HT1080 (cell line): ENCODE measurements at regions not wholly inside any gene's neighbourhood (a gene's known extent, or its start where the extent isn't known, plus 50 kb on each side); places are given as distances from the start of the nearest gene placed in this dataset.
A peak's percentile ranks its signal among the peaks of the same experiment; 100 is the strongest.
"Not testable (repeated sequence)": the region's sequence is repeated elsewhere in the genome, so short reads cannot be mapped to it uniquely, and the experiment has no call there.

Experiments used
- DNase-seq: peaks from one replicate; pipeline ENCODE4 v3.0.0-alpha.2; 2015; ENCODE audit warnings: low read depth

DNA sequence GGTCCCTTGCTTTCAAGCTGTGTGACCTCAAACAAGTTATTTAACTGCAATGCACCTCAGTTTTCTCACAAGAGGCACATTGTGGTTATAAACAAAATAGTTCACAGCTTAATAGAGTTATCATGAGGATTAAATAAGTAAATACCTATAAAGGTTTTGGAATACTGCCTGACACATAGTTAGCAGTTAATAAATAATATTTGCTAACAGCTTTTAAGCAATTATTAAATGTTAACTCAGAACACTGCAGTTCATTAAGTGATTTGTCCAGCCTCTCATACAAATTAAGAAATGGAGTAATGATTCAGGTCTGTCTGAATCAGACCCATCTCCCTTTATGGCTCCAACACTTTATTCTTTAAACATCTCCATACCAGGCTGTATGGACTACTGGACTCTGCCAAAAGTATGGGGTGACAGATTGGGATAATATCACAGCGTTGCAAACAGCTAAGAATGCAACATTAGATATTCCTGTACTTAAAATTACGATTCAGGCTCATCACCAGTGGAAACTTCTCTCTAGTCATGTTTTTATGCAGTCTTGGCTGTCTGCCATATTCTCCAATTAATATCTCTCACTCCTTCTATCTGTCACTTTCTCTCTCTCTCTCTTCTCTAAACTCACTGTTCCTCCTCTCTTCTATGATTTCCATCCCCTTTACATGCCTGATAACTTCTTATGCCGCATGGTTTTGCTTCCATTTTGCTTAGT is 370.6 kb upstream of the UBE2E3 start:
- DNase-seq = no peak

DNA sequence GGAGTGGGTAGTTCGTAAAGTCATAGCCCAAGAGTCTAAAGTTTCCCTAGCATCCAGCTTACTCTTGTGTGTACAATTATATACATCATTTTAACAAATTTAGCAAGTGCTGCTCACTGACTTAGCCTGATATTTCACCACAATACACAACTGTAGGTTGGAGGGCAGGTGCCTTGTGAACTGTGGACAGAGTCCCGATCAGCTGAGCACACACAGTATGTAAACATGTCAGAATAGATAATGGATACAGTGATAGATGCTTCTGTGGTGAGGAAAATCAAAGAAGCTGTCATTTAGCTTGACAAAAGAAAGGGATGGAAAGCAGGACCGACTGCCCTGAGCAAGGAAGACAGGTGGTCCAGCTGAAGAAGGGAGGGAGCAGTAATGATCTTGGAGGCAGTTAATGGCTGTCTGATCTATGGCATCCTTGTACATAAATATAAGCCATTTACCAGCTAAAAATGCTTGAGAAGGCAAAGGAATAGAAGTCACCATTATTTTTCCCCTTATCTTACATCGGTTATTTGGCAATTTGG is 372.8 kb upstream of the UBE2E3 start:
- no peak for DNase-seq

DNA sequence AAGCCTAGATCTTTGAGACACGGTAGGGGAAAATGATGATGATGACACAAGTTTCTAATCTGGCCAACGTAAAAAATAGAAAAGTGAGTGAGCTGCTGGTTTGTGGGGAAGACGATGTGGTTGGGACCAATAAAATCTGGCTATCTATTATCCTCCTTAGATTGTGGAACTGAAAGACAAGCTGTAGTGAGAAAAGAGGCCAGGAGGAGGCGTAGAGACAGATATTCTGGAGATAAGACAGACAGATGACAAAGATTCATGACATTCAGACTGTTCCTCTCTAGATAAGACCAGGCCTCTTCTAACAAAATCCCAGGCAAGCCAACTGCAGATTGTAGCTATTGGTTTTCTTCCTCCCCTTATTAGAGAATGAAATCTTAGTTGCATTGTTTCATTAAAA is 376.3 kb upstream of the UBE2E3 start:
- DNase-seq = peak; percentile 28

GRCh38 chr2:180601016-180601415 is 379.4 kb upstream of the UBE2E3 start:
- no peak for DNase-seq

- DNase-seq = no peak
These were observed 380.6 kb upstream of the UBE2E3 start for GRCh38 chr2:180599804-180600203.

- no peak for DNase-seq
These were observed 383.2 kb upstream of the UBE2E3 start for GRCh38 chr2:180597179-180597578.

DNA sequence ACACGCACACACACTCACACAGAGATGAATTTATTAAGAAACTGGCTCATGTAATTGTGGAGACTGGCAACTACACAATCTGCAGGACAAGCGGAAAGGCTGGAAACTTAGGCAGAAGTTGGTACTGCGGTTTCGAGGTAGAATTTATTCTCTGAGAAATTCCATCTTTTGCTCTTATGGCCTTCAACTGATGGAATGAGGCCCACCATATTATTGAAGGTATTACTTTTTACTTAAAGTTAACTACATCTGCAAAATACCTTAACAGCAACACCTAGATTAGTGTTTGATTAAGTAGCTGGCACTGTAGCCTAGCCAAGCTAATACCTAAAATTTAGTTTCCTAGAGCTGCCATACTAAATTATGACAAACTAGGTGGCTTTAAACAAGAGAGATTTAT is 384.0 kb upstream of the UBE2E3 start:
- DNase-seq = no peak

DNA sequence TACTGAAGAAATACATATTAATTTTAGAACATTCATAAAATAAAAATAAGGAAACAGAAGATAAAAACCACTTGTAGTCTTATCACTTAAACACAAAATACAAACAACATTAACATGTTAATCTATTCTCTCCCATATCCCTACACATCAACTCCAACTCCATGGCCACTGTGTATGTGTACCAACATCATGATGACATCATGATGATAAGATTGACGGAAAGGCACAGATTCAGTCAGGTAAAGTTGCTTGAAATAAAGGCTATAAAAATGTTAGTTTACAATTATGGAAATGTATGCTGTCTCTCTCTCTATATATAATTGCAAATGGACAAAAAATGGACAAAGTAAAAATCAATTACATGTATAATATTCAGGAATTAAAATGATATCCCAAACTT is 388.5 kb upstream of the UBE2E3 start:
- DNase-seq = no peak

DNA sequence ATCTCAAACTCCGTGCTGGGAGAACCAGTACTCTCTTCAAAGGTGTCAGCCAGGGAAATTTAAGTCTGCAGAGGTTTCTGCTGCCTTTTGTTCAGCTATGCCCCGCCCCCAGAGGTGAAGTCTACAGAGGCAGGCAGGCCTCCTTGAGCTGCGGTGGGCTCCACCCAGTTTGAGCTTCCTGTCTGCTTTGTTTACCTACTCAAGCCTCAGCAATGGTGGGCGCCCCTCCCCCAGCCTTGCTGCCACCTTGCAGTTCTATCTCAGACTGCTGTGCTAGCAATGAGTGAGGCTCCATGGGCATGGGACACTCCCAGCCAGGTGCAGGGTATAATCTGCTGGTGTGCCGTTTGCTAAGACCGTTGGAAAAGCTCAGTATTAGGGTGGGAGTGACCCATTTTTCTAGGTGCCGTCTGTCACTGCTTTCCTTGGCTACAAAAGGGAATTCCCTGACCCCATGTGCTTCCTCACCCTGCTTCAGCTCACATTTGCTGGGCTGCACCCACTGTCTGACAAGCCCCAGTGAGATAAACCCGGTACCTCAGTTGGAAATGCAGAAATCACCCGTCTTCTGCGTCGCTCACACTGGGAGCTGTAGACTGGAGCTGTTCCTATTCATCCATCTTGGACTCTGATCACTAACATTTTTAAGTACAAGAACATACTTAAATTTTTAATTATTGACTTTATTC is 389.2 kb upstream of the UBE2E3 start:
- not testable (repeated sequence) for DNase-seq

- no peak for DNase-seq
These were observed 396.8 kb upstream of the UBE2E3 start for GRCh38 chr2:180583441-180584140.

- DNase-seq = no peak
These were observed 401.0 kb upstream of the UBE2E3 start for GRCh38 chr2:180579388-180579787.

DNA sequence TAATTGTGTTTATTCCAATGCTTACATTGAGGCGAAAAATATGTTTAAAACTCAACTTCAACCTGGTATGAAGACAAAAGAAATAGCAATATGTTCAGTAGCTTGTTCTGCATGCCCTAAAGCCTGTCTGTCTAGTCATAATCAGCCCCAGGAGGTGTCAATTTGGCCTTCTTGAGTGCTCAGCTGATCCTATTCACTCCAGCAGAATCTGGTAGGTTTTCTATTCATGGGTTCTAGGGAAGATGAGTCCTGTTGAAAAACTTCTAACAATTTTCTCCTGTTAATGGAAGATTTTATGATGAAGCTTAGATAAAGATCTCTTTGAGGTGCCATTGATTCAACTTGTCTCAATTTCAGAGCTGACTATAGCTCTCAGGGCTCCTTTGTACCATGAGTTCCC is 402.0 kb upstream of the UBE2E3 start:
- DNase-seq = no peak

DNA sequence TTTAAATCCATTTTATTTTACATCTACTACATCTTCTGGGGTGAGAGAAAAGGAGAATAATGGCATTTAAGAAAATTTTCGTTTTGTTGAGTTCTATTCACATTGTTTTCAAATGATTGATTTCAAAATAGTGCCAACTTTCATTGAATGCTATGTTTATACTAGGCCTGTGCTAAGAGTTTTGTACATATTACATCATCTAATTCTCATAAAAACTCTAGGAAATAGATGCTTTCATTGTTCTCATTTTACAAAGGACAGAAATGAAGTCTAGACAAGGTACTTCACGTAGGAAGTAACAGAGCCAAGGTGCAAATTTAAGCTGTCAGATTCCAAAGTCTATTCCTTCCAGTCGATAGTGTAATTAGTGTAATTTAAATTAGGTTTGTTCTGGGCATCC is 402.8 kb upstream of the UBE2E3 start:
- DNase-seq = no peak

- peak; percentile 83 for DNase-seq
These were observed 406.5 kb upstream of the UBE2E3 start for GRCh38 chr2:180573951-180574350.

DNA sequence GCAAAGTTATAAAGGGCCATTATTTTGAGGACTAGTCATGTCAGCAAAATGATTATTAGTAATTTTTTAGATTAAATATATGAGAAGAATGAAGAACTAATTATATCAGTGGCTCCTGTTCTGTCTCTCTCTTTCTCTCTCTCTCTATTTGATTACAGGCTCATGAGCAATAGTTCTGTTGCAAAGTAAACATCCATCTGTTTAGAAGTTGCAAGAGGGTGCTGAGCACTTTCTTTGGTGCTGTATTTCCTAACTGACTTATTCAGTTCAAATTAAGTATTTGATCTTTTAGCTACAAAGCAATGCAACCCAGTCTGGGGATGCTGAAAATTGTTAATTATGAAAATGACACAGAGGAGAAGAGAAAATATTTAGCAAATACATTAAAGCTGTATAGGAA is 408.1 kb upstream of the UBE2E3 start:
- no peak for DNase-seq

DNA sequence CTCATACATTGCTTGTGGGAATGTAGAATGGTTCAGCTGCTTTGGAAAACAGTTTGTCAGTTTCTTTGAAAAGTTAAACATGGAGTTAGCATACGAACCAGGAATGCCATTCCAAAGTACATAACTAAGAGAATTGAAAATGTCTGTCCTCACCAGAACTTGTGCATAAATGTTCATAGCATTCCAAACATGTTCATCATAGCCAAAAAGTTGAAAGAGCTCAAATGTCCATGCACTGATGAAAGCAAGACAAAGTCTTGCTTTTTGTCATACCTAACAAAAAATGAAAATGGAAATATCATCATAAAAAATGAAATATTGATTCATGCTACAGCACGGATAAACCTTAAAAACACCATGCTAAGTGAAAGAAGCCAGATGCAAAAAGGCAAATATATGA is 408.8 kb upstream of the UBE2E3 start:
- no peak for DNase-seq

DNA sequence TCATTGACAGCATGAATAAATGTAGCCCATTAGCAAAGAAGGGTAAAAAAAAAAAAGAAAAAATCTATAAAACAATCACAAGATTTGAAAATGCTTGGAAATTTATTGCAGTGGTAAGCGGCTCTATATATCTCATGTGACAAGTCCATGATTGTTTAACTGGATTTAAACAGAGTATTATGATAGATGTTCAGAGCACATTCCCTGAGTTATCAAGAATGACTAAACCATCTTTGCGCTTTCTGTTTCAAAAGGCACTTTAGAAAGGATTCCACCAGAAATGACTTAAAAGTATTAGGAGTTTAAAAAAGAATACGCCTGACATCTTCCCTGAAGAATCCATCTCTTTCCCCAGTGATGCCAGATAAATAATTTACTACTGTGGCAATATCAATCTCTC is 409.5 kb upstream of the UBE2E3 start:
- DNase-seq = no peak

- peak; percentile 45 for DNase-seq
These were observed 416.4 kb upstream of the UBE2E3 start for GRCh38 chr2:180564051-180564450.

DNA sequence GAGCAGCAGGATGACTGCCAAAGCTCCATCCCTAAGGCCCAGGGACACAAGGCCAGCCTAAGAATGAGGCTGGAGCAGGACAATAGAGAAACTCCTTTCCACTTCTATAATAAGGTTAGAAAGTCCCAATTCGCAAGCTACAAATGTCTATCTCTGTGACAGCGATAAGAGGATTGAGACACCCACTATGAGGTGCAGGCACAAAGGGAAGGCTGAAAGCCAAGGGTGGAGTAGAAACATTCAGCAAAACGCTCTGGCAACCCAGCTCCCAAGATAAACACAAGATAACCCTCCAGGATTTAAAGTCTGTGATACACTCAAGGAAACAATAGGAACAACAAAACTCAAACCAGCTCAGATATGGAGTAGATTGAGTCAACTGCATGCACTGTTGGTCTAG is 418.0 kb upstream of the UBE2E3 start:
- DNase-seq = no peak

DNA sequence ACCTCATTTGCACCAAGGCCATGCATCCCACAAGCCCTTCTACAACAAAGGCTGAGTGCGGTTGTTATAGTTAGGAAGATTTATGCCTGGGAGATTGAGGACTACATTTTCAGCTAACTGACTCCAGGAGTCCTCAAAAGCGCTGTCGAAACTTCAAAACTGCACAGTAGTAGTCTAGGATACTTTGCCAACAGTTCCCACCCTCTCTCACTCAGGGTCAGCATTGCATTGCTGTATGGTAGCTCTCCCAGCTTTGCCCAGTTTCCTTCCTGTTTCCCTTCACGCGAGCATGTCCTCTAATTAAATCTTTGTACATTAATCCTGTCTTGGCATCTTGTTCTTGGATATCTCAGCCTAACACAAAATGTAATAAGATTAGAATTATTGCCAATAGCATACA is 420.6 kb upstream of the UBE2E3 start:
- no peak for DNase-seq

- no peak for DNase-seq
These were observed 421.4 kb upstream of the UBE2E3 start for GRCh38 chr2:180559038-180559437.

GRCh38 chr2:180555391-180555965 is 424.9 kb upstream of the UBE2E3 start:
- DNase-seq = no peak
